HEK293 (cell line): ENCODE measurements at regions not wholly inside any gene's neighbourhood (a gene's known extent, or its start where the extent isn't known, plus 50 kb on each side); places are given as distances from the start of the nearest gene placed in this dataset.

ENCODE experiments used
- CTCF ChIA-PET: fragments of 350-600 bp; formaldehyde crosslinking; extraction: SDS; loops from one replicate; lab custom pipeline; 2021; ENCODE audit warnings: antibody characterized with exemption; lab: Yijun Ruan, JAX
- POLR2A ChIA-PET: fragments of 300-600 bp; formaldehyde crosslinking; extraction: SDS; loops from one replicate; lab custom pipeline; 2020; ENCODE audit warnings: antibody characterized with exemption, inconsistent platforms; lab: Yijun Ruan, JAX
- H3K27ac ChIP-seq: fragments of 200-500 bp; sonication (Bioruptor generic); 2 replicates; pipeline ENCODE4 v1.5.1; 2014; ENCODE audit warnings: low read depth, low read length, control low read depth, inconsistent platforms; ENCODE audit errors: extremely low read depth
- H3K36me3 ChIP-seq, 2 experiments: fragments of 200-500 bp in 1 of 2; sonication (Bioruptor generic) in 1 of 2; 1 replicate in 1 of 2; 2 replicates in 1 of 2; pipeline ENCODE4 v1.5.1; 2014 to 2017; ENCODE audit warnings: inconsistent platforms in 2 of 2, low read length in 2 of 2; ENCODE audit not compliant: control insufficient read depth in 2 of 2, insufficient read depth in 1 of 2
- H3K4me1 ChIP-seq: fragments of 200-500 bp; sonication (Bioruptor generic); 2 replicates; pipeline ENCODE4 v1.5.1; 2014; ENCODE audit warnings: mild to moderate bottlenecking, low read length, inconsistent platforms; ENCODE audit not compliant: control insufficient read depth, insufficient read depth
- H3K4me3 ChIP-seq: 2 replicates; pipeline ENCODE4 v1.5.1; 2011; ENCODE audit warnings: low read depth, mild to moderate bottlenecking, control low read depth, low read length, moderate library complexity
- H3K9me3 ChIP-seq: fragments of 200-500 bp; sonication (Bioruptor generic); 2 replicates; pipeline ENCODE4 v1.5.1; 2014; ENCODE audit warnings: low read depth, low read length, inconsistent platforms; ENCODE audit not compliant: control insufficient read depth, insufficient read depth
- GLI4 ChIP-seq: fragments of 450-650 bp; formaldehyde crosslinking; IDR thresholded peaks from 2 replicates; pipeline ENCODE4 v1.5.1; 2016; ENCODE audit warnings: missing biosample characterization, missing genetic modification characterization
- HOXC10 ChIP-seq: sonication (generic); formaldehyde crosslinking; IDR thresholded peaks from 2 replicates; pipeline ENCODE4 v1.8.1; 2023; ENCODE audit warnings: mild to moderate bottlenecking, missing genetic modification reagents
- IKZF3 ChIP-seq: fragments of 450-650 bp; IDR thresholded peaks from 2 replicates; pipeline ENCODE4 v1.5.0; 2018; ENCODE audit warnings: missing biosample characterization, mild to moderate bottlenecking, missing genetic modification characterization, moderate library complexity
- OSR2 ChIP-seq: fragments of 450-650 bp; formaldehyde crosslinking; IDR thresholded peaks from 2 replicates; pipeline ENCODE4 v1.5.1; 2016; ENCODE audit warnings: missing biosample characterization, missing genetic modification characterization
- REPIN1 ChIP-seq: fragments of 450-650 bp; formaldehyde crosslinking; IDR thresholded peaks from 2 replicates; pipeline ENCODE4 v1.5.1; 2017; ENCODE audit warnings: missing biosample characterization, missing genetic modification characterization, low read depth
- SCRT1 ChIP-seq: fragments of 450-650 bp; formaldehyde crosslinking; IDR thresholded peaks from 2 replicates; pipeline ENCODE4 v1.5.1; 2016; ENCODE audit warnings: missing biosample characterization, missing genetic modification characterization, borderline replicate concordance
- SP3 ChIP-seq: fragments of 450-650 bp; formaldehyde crosslinking; IDR thresholded peaks from 2 replicates; pipeline ENCODE4 v1.5.1; 2016; ENCODE audit warnings: missing biosample characterization, missing genetic modification characterization
- ZNF16 ChIP-seq: fragments of 450-650 bp; formaldehyde crosslinking; IDR thresholded peaks from 2 replicates; pipeline ENCODE4 v1.5.1; 2016; ENCODE audit warnings: low read depth, missing biosample characterization, missing genetic modification characterization
- ZNF18 ChIP-seq: fragments of 450-650 bp; formaldehyde crosslinking; IDR thresholded peaks from 2 replicates; pipeline ENCODE4 v1.5.1; 2016; ENCODE audit warnings: missing biosample characterization, missing genetic modification characterization
- ZNF19 ChIP-seq: fragments of 450-650 bp; formaldehyde crosslinking; IDR thresholded peaks from 2 replicates; pipeline ENCODE4; 2016; ENCODE audit warnings: missing biosample characterization, missing genetic modification characterization, low read depth
- ZNF26 ChIP-seq: fragments of 450-650 bp; formaldehyde crosslinking; IDR thresholded peaks from 2 replicates; pipeline ENCODE4 v1.5.1; 2016; ENCODE audit warnings: missing biosample characterization, missing genetic modification characterization
- ZNF426 ChIP-seq: fragments of 450-650 bp; formaldehyde crosslinking; IDR thresholded peaks from 2 replicates; pipeline ENCODE4 v1.5.1; 2017; ENCODE audit warnings: missing biosample characterization, missing genetic modification characterization, mild to moderate bottlenecking, inconsistent platforms, moderate library complexity
- ZNF521 ChIP-seq: fragments of 450-650 bp; formaldehyde crosslinking; IDR thresholded peaks from 2 replicates; pipeline ENCODE4 v1.5.1; 2017; ENCODE audit warnings: missing biosample characterization, mild to moderate bottlenecking, missing genetic modification characterization
- ZNF560 ChIP-seq: fragments of 450-650 bp; formaldehyde crosslinking; IDR thresholded peaks from 2 replicates; pipeline ENCODE4 v1.5.1; 2017; ENCODE audit warnings: missing biosample characterization, missing genetic modification characterization, borderline replicate concordance
- ZNF561 ChIP-seq: fragments of 450-650 bp; IDR thresholded peaks from 2 replicates; pipeline ENCODE4 v1.5.1; 2018; ENCODE audit warnings: missing biosample characterization, missing genetic modification characterization, borderline replicate concordance
- ZNF623 ChIP-seq: fragments of 450-650 bp; formaldehyde crosslinking; IDR thresholded peaks from 2 replicates; pipeline ENCODE4 v1.5.1; 2016; ENCODE audit warnings: missing biosample characterization, missing genetic modification characterization
- ZNF707 ChIP-seq: fragments of 450-650 bp; formaldehyde crosslinking; IDR thresholded peaks from 2 replicates; pipeline ENCODE4 v1.5.1; 2016; ENCODE audit warnings: missing biosample characterization, missing genetic modification characterization
- ZSCAN18 ChIP-seq: fragments of 450-650 bp; formaldehyde crosslinking; IDR thresholded peaks from 2 replicates; pipeline ENCODE4 v1.5.1; 2016; ENCODE audit warnings: missing biosample characterization, missing genetic modification characterization
- ZSCAN5A ChIP-seq: fragments of 450-650 bp; formaldehyde crosslinking; IDR thresholded peaks from 2 replicates; pipeline ENCODE4 v1.5.1; 2016; ENCODE audit warnings: missing biosample characterization, missing genetic modification characterization
- TF ChIP-seq, protein P1 (sequence below): fragments of 450-650 bp; formaldehyde crosslinking; IDR thresholded peaks from 2 replicates; pipeline ENCODE4 v1.5.1; 2016; ENCODE audit warnings: missing biosample characterization, missing genetic modification characterization

- CTCF ChIA-PET = interaction anchor here (0.6 to 1.3 kb wide), 2 partner anchors 12 to 15 kb away, joined by 3 to 5 read pairs; no protein-coding TSS in a partner anchor
- H3K4me1 ChIP-seq = no peaks in the 10 kb centered on the region
- no peak overlapping the region for H3K4me3 ChIP-seq
- H3K27ac ChIP-seq = no peak overlapping the region
- H3K36me3 ChIP-seq = no peaks in the 10 kb centered on the region
- no peaks in the 10 kb centered on the region for H3K9me3 ChIP-seq
- POLR2A ChIA-PET = no interaction called here
- no peak for TF ChIP-seq SP3 (tag by site-specific recombination)
- TF ChIP-seq ZNF426 (tag by site-specific recombination) = no peak
- no peak for TF ChIP-seq ZNF19 (tag by site-specific recombination)
- TF ChIP-seq ZNF26 (tag by site-specific recombination) = no peak
- no peak for TF ChIP-seq ZNF561 (tag by site-specific recombination)
- no peak for TF ChIP-seq ZNF16 (tag by site-specific recombination)
- TF ChIP-seq GLI4 (tag by site-specific recombination) = no peak
- no peak for TF ChIP-seq ZSCAN18 (tag by site-specific recombination)
- TF ChIP-seq ZNF521 (tag by site-specific recombination) = no peak
- TF ChIP-seq HOXC10 = no peak
Measured at GRCh38 chr5:167065794-167066193, 1225.7 kb upstream of the WWC1 start.

DNA sequence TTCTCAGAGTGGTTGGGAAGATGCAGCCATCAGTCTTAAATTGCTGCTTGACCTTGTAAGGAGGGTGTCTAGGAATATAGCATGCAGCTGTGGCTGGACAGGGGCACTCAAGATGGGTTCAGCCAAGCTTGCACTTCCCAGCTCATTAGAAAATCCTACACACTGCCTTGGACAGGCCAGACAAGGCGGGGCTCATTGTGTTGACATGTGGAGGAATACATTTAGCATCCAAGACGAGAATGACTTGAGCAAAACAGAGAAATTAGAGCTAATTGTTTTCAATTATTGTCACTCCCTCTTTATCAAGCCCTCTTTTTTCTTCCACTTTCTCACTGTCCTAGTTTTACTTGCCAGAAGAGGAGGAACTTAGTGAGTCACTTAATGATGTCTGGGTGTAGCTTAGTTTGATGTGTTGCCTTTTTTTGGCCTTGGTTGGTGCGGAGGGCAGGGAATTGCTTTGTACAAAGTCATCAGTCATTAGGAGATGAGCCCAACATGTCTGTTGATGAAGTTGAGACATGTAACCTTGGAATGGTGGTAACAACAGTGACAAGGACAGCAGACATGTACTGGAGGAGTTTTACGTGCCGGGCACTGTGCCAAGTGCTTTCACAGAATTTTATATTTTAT is 1219.3 kb upstream of the WWC1 start:
- no peaks in the 10 kb centered on the region for H3K9me3 ChIP-seq
- ChIA-PET CTCF (no interaction called here), POLR2A (no interaction called here)
- no peak overlapping the region for H3K27ac ChIP-seq
- no peaks in the 10 kb centered on the region for H3K4me1 ChIP-seq
- no peaks in the 10 kb centered on the region for H3K36me3 ChIP-seq
- no peak overlapping the region for H3K4me3 ChIP-seq
- TF ChIP-seq ZNF18 (tag by site-specific recombination) (no peak), ZNF26 (tag by site-specific recombination) (no peak), SCRT1 (tag by site-specific recombination) (no peak), ZNF560 (tag by site-specific recombination) (no peak), REPIN1 (no peak), OSR2 (no peak), ZNF623 (tag by site-specific recombination) (no peak), ZNF707 (tag by site-specific recombination) (no peak), ZSCAN5A (tag by site-specific recombination) (no peak), IKZF3 (tag by site-specific recombination) (no peak)
- TF ChIP-seq, protein P1, sequence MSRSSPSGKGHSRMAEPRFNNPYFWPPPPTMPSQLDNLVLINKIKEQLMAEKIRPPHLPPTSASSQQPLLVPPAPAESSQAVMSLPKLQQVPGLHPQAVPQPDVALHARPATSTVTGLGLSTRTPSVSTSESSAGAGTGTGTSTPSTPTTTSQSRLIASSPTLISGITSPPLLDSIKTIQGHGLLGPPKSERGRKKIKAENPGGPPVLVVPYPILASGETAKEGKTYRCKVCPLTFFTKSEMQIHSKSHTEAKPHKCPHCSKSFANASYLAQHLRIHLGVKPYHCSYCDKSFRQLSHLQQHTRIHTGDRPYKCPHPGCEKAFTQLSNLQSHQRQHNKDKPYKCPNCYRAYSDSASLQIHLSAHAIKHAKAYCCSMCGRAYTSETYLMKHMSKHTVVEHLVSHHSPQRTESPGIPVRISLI (tag by site-specific recombination) = no peak
